ENCODE measurements at regions not wholly inside any gene's neighbourhood (a gene's known extent, or its start where the extent isn't known, plus 50 kb on each side); places are given as distances from the start of the nearest gene placed in this dataset.

- Histone ChIP-seq H3K79me2 (ENCODE audit: control insufficient read depth, insufficient read depth, low read length) (no peaks in the 10 kb centered on the region), H4K20me1 (ENCODE audit: control insufficient read depth, insufficient read depth) (no peaks in the 10 kb centered on the region), H3K36me3 (ENCODE audit: control insufficient read depth in 2 of 2, insufficient read depth in 2 of 2, low read length in 1 of 2) (no peaks in the 10 kb centered on the region), H3K9me3 (replicated peaks; ENCODE audit: control insufficient read depth, insufficient read depth, low read length) (no peaks in the 10 kb centered on the region; the same call in 2 of the 3 replicates), H2AFZ (ENCODE audit: control insufficient read depth, low read depth, low read length) (no peak overlapping the region), H3K4me1 (ENCODE audit: control insufficient read depth, insufficient read depth, low read length) (no peaks in the 10 kb centered on the region), H3K4me3 (no peak overlapping the region), H3K27ac (ENCODE audit: control insufficient read depth, insufficient read depth) (no peak overlapping the region), H3K4me2 (ENCODE audit: control insufficient read depth, insufficient read depth) (no peak overlapping the region), H3K27me3 (replicated peaks in 1 of 2; ENCODE audit: control insufficient read depth in 2 of 2, insufficient read depth in 2 of 2, low read length in 1 of 2) (no peaks in the 10 kb centered on the region; a peak in 1 of 4 replicates), H3K9ac (ENCODE audit: control insufficient read depth, insufficient read depth, low read length) (no peak overlapping the region)
- 38% methylated on average over 13 of the region's 13 CpGs for WGBS (ENCODE audit: insufficient coverage, insufficient replicate concordance, low lambda C conversion rate, missing lambda C conversion rate)
- BruUV-seq (replicated peaks): no TSS peak
- ATAC-seq (no peak), FAIRE-seq (no peak), DNase-seq (ENCODE audit: low read depth, low spot score) (no peak)
- intact Hi-C loops (cut with micrococcal nuclease; ENCODE audit: unreplicated experiment) (no loop called here), in situ Hi-C loops (cut with MboI) (no loop called here)
- ChIA-PET SMC1A (ENCODE audit: uncharacterized antibody, unreplicated experiment) (no interaction called here), CTCF (no interaction called here), RAD21 (ENCODE audit: unreplicated experiment) (no interaction called here), POLR2A (no interaction called here)
- TF ChIP-seq BRCA1 (IDR thresholded peaks at IDR 0.05; ENCODE audit: low read depth, low read length) (no peak), EED (IDR thresholded peaks at IDR 0.05; ENCODE audit: low read depth) (no peak), SMAD1 (IDR thresholded peaks at IDR 0.05; ENCODE audit: low read depth, partially characterized antibody) (no peak), EZH2 (IDR thresholded peaks at IDR 0.05; ENCODE audit: borderline replicate concordance, control insufficient read depth, low read depth, low read length) (no peak), SREBF2 (IDR thresholded peaks at IDR 0.05; ENCODE audit: low read length) (no peak), YY1 (IDR thresholded peaks at IDR 0.05; ENCODE audit: low read depth, low read length) (no peak), STAT1 (conservative IDR thresholded peaks at IDR 0.05) (no peak), HDAC6 (IDR thresholded peaks at IDR 0.05; ENCODE audit: unreplicated experiment) (no peak), JUNB (IDR thresholded peaks at IDR 0.05) (no peak), USF1 (IDR thresholded peaks at IDR 0.05; ENCODE audit: borderline replicate concordance, extremely low read length, insufficient read depth, low read depth, low read length) (no peak), RAD21 (IDR thresholded peaks at IDR 0.05; ENCODE audit: insufficient read depth, low read depth, low read length) (no peak), CHD2 (IDR thresholded peaks at IDR 0.05; ENCODE audit: borderline replicate concordance, low read depth, low read length) (no peak), HDGF (IDR thresholded peaks at IDR 0.05) (no peak), PRDM15 (CRISPR knock-in tag; IDR thresholded peaks at IDR 0.05) (no peak)
Observed at GRCh38 chr20:58001381-58001780, 227.1 kb downstream of the ANKRD60 start.

Data from GM12878 (cell line).